WERI-Rb-1 (cell line): ENCODE measurements at regions not wholly inside any gene's neighbourhood (a gene's known extent, or its start where the extent isn't known, plus 50 kb on each side); places are given as distances from the start of the nearest gene placed in this dataset.

Experiments used
- DNase-seq: peaks from one replicate; pipeline ENCODE4 v3.0.0-alpha.2; 2020
- H3K27ac ChIP-seq: fragments of 250-450 bp; sonication (Bioruptor Pico); 2 replicates; pipeline ENCODE4 v1.5.1; 2020; ENCODE audit warnings: mild to moderate bottlenecking, moderate library complexity
- H3K27me3 ChIP-seq: fragments of 250-450 bp; sonication (Bioruptor Pico); 2 replicates; pipeline ENCODE4 v1.5.1; 2021; ENCODE audit warnings: mild to moderate bottlenecking, low read depth, moderate library complexity; ENCODE audit not compliant: insufficient read depth, severe bottlenecking
- H3K36me3 ChIP-seq: fragments of 250-450 bp; sonication (Bioruptor Pico); 2 replicates; pipeline ENCODE4 v1.5.1; 2020; ENCODE audit warnings: mild to moderate bottlenecking, moderate library complexity
- H3K4me3 ChIP-seq: 2 replicates; pipeline ENCODE4 v1.5.1; 2011; ENCODE audit warnings: low read depth, mild to moderate bottlenecking, control low read depth, low read length
- H3K9me3 ChIP-seq: fragments of 250-450 bp; sonication (Bioruptor Pico); 2 replicates; pipeline ENCODE4 v1.5.1; 2021; ENCODE audit warnings: mild to moderate bottlenecking, moderate library complexity; ENCODE audit not compliant: severe bottlenecking
- CTCF ChIP-seq: IDR thresholded peaks from 2 replicates; pipeline ENCODE4 v1.5.1; 2011; ENCODE audit warnings: low read depth, mild to moderate bottlenecking, control low read depth, inconsistent platforms, low read length

DNA sequence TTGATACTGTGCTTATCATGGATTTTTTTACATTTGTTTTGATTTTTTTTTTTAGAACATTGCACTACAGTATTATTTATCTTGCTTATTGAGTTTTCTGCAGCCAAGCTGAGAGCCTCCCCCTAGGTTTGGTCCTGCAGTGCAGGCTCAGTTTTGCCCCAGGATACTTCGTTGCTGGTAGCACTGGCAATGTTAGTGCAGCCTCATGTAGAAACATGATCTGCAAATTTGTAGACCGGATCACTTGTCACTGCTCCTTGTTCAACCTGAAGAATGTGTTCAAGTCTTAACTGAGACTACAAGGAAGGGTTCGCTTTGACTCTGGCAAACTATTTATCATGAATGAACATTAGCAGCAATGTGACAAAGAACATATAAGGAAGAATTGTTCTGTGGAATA is 377.2 kb upstream of the PDE3A start:
- no peak for DNase-seq
- TF ChIP-seq CTCF: no peak
- H3K27ac ChIP-seq: no peak overlapping the region
- H3K9me3 ChIP-seq: no peaks in the 10 kb centered on the region
- H3K36me3 ChIP-seq: no peaks in the 10 kb centered on the region
- no peaks in the 10 kb centered on the region for H3K27me3 ChIP-seq
- no peak overlapping the region for H3K4me3 ChIP-seq

DNA sequence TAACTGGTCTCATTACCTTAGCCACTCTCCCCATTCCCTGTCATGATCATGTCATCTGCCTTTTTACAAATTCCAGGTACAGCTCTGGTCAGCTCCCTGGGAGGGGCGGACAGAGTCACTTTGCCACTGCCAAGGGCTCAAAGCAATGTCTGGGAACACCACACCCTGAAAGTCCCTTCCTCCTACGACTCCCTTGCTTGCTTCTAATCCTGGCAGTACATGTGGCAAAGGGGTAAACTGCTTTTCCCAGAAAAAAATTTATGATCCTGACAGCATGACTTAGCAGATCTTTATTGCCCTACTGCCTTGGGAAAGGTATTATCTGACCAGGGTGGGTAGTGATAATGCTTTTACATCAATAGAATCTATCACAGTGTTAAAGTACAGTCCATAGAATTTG is 376.0 kb upstream of the PDE3A start:
- Histone ChIP-seq H3K4me3 (no peak overlapping the region), H3K27ac (no peak overlapping the region), H3K9me3 (no peaks in the 10 kb centered on the region), H3K27me3 (no peaks in the 10 kb centered on the region), H3K36me3 (no peaks in the 10 kb centered on the region)
- no peak for DNase-seq
- TF ChIP-seq CTCF: no peak

DNA sequence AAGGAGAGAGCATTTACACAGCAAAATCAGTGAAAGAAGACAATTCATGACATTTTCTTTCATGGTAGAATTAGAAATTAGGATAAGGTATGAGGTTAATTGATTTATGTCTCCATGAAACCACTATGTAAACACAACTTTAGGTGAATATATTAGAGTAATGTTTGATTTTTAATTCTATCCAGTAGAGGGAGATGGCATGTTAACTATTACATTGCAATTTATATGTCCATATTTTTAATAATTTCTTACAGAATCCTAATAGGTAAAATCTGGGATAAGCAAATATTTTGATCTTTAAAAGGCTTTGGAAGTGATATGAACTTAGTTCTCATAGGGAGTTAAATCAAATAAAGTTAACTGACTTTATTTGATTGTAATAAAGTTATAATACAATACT is 373.4 kb upstream of the PDE3A start:
- Histone ChIP-seq H3K36me3 (no peaks in the 10 kb centered on the region), H3K27me3 (no peaks in the 10 kb centered on the region), H3K9me3 (no peaks in the 10 kb centered on the region), H3K4me3 (no peak overlapping the region), H3K27ac (no peak overlapping the region)
- no peak for DNase-seq
- TF ChIP-seq CTCF: no peak

DNA sequence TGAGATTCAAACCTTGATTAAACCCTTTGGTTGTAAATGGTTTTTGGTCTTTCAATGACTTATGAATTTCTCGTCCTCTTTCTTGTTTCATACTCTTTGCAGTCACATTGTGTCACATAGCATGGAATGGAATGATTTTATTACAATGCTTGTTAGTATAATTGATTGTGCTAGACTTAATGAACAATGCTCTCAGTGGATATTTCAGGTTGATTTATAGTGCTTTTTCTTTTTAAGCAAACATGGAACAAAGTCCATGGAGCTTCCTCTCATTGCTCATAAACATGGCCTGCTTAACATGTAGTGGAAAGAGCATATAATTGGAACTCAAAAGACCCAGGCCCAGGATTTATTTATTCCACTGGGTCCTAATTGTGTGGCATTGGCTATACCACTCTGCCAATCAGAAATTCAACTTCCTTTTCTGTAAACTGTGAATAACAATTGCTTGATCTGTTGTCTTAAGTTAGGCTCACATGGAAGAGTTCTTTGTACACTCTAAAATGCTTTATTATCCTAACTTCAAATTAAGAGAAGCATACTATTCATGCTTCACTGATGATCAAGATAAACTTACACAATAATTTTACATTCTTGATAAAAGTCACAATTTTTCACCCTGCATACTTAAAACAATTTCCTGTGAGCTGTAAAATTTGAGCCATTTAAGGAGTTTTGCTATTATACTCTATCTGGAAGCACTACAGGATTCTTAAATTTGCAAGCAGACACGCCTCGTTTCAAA is 370.5 kb upstream of the PDE3A start:
- no peaks in the 10 kb centered on the region for H3K9me3 ChIP-seq
- no peak for DNase-seq
- no peak overlapping the region for H3K4me3 ChIP-seq
- H3K36me3 ChIP-seq: no peaks in the 10 kb centered on the region
- no peak overlapping the region for H3K27ac ChIP-seq
- no peaks in the 10 kb centered on the region for H3K27me3 ChIP-seq
- no peak for TF ChIP-seq CTCF

- Histone ChIP-seq H3K27me3 (no peaks in the 10 kb centered on the region), H3K27ac (no peak overlapping the region), H3K4me3 (no peak overlapping the region), H3K9me3 (no peaks in the 10 kb centered on the region), H3K36me3 (no peaks in the 10 kb centered on the region)
- no peak for DNase-seq
- no peak for TF ChIP-seq CTCF
These were observed 369.9 kb upstream of the PDE3A start for GRCh38 chr12:19998411-19998810.
